ENCODE measurements at regions not wholly inside any gene's neighbourhood (a gene's known extent, or its start where the extent isn't known, plus 50 kb on each side); places are given as distances from the start of the nearest gene placed in this dataset.

- DNase-seq (no peak), ATAC-seq (no peak)
- Histone ChIP-seq H3K27me3 (no peaks in the 10 kb centered on the region), H3K27ac (no peak overlapping the region), H3K4me1 (no peaks in the 10 kb centered on the region), H3K9me3 (no peaks in the 10 kb centered on the region), H3K4me3 (no peak overlapping the region), H3K36me3 (no peaks in the 10 kb centered on the region)
- TF ChIP-seq CTCF (IDR thresholded peaks at IDR 0.05 in 4 of 5, conservative IDR thresholded peaks at IDR 0.05 in 1 of 5): no peak
- no peak for TF ChIP-seq POLR2A (IDR thresholded peaks at IDR 0.05)
- in situ Hi-C loops (cut with MboI; ENCODE audit: low sequenced_read_pairs in 4 of 4) (no loop called here), intact Hi-C loops (cut with DNase I; ENCODE audit: low total_unique reads) (no loop called here)
Measured at GRCh38 chr12:115835445-115835844, 442.0 kb downstream of the MED13L start.

DNA sequence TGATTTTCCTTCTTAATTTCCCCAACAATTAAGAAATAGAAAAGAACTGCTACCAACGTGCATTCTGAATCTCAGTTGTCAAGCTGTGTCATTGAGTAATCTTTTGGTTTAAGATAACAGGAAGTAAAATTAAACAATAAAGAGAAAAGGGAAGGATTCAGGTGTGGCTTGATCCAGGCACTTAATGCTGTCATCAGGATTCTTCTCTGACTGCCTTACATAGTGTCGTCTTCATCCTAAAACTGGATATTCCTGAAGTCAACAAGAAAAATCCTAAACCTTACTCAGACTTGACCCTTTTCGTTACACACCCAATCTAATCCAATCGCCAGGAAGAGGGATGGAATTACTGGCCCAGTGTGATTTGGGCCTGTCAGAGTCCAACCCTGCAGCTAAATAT lies 443.8 kb downstream of the MED13L start:
- H3K4me3 ChIP-seq: no peak overlapping the region
- intact Hi-C loops (cut with DNase I; ENCODE audit: low total_unique reads) (no loop called here), in situ Hi-C loops (cut with MboI; ENCODE audit: low sequenced_read_pairs in 4 of 4) (no loop called here)
- no peaks in the 10 kb centered on the region for H3K9me3 ChIP-seq
- ATAC-seq (no peak), DNase-seq (no peak)
- no peaks in the 10 kb centered on the region for H3K36me3 ChIP-seq
- TF ChIP-seq CTCF (IDR thresholded peaks at IDR 0.05 in 4 of 5, conservative IDR thresholded peaks at IDR 0.05 in 1 of 5) (no peak), POLR2A (IDR thresholded peaks at IDR 0.05) (no peak)
- H3K27me3 ChIP-seq: no peaks in the 10 kb centered on the region
- no peak overlapping the region for H3K27ac ChIP-seq
- no peaks in the 10 kb centered on the region for H3K4me1 ChIP-seq

GRCh38 chr12:115830633-115831032 lies 446.9 kb downstream of the MED13L start:
- in situ Hi-C loops (cut with MboI; ENCODE audit: low sequenced_read_pairs in 4 of 4): no loop called here
- intact Hi-C loops (cut with DNase I; ENCODE audit: low total_unique reads): no loop called here
- no peak for DNase-seq
- Histone ChIP-seq H3K27me3 (no peaks in the 10 kb centered on the region), H3K4me1 (no peaks in the 10 kb centered on the region), H3K4me3 (no peak overlapping the region), H3K36me3 (no peaks in the 10 kb centered on the region), H3K27ac (no peak overlapping the region), H3K9me3 (no peaks in the 10 kb centered on the region)
- ATAC-seq: no peak
- TF ChIP-seq CTCF (IDR thresholded peaks at IDR 0.05 in 4 of 5, conservative IDR thresholded peaks at IDR 0.05 in 1 of 5) (no peak), POLR2A (IDR thresholded peaks at IDR 0.05) (no peak)

DNA sequence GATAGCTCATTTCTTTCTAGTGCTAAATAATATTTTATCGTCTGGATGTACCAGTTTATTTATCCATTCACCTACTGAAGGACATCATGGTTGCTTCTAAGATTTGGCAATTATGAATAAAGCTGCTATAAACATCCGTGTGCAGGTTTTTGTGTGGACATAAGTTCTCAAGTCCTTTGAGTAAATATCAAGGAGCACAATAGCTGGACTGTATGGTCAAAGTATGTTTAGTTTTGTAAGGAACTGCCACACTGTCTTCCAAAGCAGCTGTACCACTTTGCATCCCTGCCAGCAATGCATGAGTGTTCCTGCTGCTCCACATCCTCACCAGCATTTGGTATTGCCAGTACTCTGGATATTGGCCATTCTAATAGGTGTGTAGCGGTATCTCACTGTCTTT lies 447.4 kb downstream of the MED13L start:
- in situ Hi-C loops (cut with MboI; ENCODE audit: low sequenced_read_pairs in 4 of 4): no loop called here
- no peak overlapping the region for H3K4me3 ChIP-seq
- DNase-seq: no peak
- no peaks in the 10 kb centered on the region for H3K27me3 ChIP-seq
- H3K9me3 ChIP-seq: no peaks in the 10 kb centered on the region
- ATAC-seq: no peak
- no peak overlapping the region for H3K27ac ChIP-seq
- TF ChIP-seq POLR2A (IDR thresholded peaks at IDR 0.05): no peak
- no peak for TF ChIP-seq CTCF (IDR thresholded peaks at IDR 0.05 in 4 of 5, conservative IDR thresholded peaks at IDR 0.05 in 1 of 5)
- intact Hi-C loops (cut with DNase I; ENCODE audit: low total_unique reads): no loop called here
- H3K4me1 ChIP-seq: no peaks in the 10 kb centered on the region
- H3K36me3 ChIP-seq: no peaks in the 10 kb centered on the region

DNA sequence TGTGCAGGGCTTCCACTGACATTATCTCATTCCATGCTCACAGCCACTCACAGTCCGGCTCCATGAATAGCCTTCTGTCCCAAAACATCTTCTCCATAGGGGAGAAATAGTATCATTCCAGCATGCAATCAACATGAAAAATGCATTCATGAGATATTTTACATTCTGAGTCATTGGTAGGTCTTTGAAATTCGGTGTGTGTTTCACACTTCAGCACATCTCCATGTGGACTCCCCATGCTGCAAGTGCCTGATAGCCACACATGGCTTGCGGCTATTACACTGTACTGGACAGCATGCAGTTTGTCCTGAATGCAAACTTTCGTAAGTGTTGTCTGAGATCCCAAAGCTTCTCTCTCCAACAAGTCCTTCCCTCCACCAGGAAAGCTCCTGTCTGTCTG lies 449.3 kb downstream of the MED13L start:
- Histone ChIP-seq H3K27ac (no peak overlapping the region), H3K4me3 (no peak overlapping the region), H3K36me3 (no peaks in the 10 kb centered on the region), H3K9me3 (no peaks in the 10 kb centered on the region), H3K4me1 (no peaks in the 10 kb centered on the region), H3K27me3 (no peaks in the 10 kb centered on the region)
- in situ Hi-C loops (cut with MboI; ENCODE audit: low sequenced_read_pairs in 4 of 4) (no loop called here), intact Hi-C loops (cut with DNase I; ENCODE audit: low total_unique reads) (no loop called here)
- ATAC-seq: no peak
- no peak for DNase-seq
- TF ChIP-seq POLR2A (IDR thresholded peaks at IDR 0.05): no peak
- TF ChIP-seq CTCF (IDR thresholded peaks at IDR 0.05 in 4 of 5, conservative IDR thresholded peaks at IDR 0.05 in 1 of 5): no peak

Data from gastrocnemius medialis (tissue), 4 donors.